ENCODE measurements at regions not wholly inside any gene's neighbourhood (a gene's known extent, or its start where the extent isn't known, plus 50 kb on each side); places are given as distances from the start of the nearest gene placed in this dataset.
"Not testable (repeated sequence)": the region's sequence is repeated elsewhere in the genome, so short reads cannot be mapped to it uniquely, and the experiment has no call there.

DNA sequence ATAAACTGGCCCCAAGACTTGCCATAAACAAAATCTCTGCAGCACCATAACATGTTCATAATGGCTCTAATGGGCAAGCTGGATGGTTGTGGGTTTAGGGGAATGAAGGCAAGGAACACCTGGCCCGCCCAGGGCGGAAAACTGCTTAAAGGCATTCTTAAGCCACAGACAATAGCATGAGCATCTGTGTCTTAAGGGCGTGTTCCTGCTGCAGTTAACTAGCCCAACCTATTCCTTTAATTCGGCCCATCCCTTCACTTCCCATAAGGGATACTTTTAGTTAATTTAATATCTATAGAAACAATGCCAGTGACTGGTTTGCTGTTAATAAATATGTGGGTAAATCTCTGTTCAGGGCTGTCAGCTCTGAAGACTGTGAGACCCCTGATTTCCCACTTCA lies 97.7 kb downstream of the NDUFA12 start:
- not testable (repeated sequence) for TF ChIP-seq CTCF (IDR thresholded peaks at IDR 0.05; ENCODE audit: borderline replicate concordance, extremely low read depth, low read length, poor library complexity, severe bottlenecking); EZH2 (IDR thresholded peaks at IDR 0.05; ENCODE audit: borderline replicate concordance, low read depth, low read length, severe bottlenecking)
